ENCODE measurements at regions not wholly inside any gene's neighbourhood (a gene's known extent, or its start where the extent isn't known, plus 50 kb on each side); places are given as distances from the start of the nearest gene placed in this dataset.

DNA sequence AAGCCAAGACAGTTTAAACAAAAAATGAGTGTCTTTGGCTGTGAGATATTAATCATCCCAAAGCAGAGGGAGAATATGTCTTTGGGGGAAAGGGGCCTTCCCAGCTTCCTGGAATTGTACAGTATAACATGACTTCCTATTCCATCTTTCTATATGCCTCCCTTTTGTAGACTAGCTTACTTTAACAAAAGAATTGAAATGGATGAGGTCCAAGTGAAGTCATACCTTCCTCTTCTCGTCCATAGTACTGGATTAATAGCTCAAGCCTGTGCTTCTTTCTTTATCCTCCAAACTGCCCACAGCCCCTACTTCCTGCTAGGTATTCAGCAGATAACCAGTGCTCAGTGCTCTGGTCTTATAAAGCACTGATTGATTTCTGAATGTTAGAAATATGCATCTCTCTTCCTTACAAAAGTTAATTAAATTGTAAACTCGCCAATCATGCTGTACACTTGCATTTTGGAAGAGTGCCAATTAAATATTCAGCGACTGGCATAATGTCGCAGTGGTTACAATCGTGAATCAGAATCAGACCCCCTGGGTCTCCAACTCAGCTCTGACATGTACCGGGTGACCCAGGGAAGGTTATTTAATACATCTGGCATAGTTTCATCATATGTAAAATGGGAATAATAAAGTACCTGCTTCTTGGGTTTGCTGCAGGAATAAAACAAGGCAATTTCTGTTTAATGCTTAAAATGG lies 325.1 kb downstream of the RND3 start:
- Histone ChIP-seq H3K4me1 (no peaks in the 10 kb centered on the region), H3K27ac (no peak overlapping the region), H3K4me3 (no peak overlapping the region), H3K9me3 (no peaks in the 10 kb centered on the region), H3K27me3 (no peaks in the 10 kb centered on the region), H3K36me3 (ENCODE audit: low read depth, missing control alignments) (no peaks in the 10 kb centered on the region)
- WGBS, 2 donors = 64 to 86% methylated on average over 6 of the region's 6 CpGs
- TF ChIP-seq, protein P1, sequence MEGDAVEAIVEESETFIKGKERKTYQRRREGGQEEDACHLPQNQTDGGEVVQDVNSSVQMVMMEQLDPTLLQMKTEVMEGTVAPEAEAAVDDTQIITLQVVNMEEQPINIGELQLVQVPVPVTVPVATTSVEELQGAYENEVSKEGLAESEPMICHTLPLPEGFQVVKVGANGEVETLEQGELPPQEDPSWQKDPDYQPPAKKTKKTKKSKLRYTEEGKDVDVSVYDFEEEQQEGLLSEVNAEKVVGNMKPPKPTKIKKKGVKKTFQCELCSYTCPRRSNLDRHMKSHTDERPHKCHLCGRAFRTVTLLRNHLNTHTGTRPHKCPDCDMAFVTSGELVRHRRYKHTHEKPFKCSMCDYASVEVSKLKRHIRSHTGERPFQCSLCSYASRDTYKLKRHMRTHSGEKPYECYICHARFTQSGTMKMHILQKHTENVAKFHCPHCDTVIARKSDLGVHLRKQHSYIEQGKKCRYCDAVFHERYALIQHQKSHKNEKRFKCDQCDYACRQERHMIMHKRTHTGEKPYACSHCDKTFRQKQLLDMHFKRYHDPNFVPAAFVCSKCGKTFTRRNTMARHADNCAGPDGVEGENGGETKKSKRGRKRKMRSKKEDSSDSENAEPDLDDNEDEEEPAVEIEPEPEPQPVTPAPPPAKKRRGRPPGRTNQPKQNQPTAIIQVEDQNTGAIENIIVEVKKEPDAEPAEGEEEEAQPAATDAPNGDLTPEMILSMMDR (IDR thresholded peaks at IDR 0.05) = no peak
- TF ChIP-seq POLR2A (IDR thresholded peaks at IDR 0.05) = no peak
- intact Hi-C loops (cut with DNase I; ENCODE audit: low total_unique reads) = no loop called here
- DNase-seq = no peak

DNA sequence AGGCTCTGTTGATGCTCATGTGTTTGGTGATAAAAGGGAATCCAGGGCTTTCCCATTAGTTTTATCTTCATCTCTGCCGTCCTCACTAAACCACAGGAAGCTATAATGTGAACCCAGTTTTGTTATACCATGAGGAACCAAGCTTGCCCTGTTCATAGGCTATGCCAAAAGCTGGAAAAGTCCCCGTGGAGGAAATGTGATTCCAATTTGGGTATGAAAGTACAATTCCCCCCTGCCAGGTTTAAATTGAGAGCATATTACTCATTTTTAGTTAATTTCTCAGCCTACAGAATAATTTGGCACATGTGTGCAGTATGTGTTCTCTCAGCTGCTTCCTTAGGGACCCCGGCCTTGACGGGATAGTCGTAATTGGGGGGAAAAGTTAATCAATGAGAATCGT lies 327.4 kb downstream of the RND3 start:
- DNase-seq = no peak
- Histone ChIP-seq H3K36me3 (ENCODE audit: low read depth, missing control alignments) (no peaks in the 10 kb centered on the region), H3K27me3 (no peaks in the 10 kb centered on the region), H3K27ac (no peak overlapping the region), H3K4me1 (no peaks in the 10 kb centered on the region), H3K4me3 (no peak overlapping the region), H3K9me3 (no peaks in the 10 kb centered on the region)
- TF ChIP-seq, protein P1 (IDR thresholded peaks at IDR 0.05) = no peak
- no peak for TF ChIP-seq POLR2A (IDR thresholded peaks at IDR 0.05)
- intact Hi-C loops (cut with DNase I; ENCODE audit: low total_unique reads) = no loop called here
- 58 to 69% methylated on average over 6 of the region's 6 CpGs for WGBS, 2 donors

DNA sequence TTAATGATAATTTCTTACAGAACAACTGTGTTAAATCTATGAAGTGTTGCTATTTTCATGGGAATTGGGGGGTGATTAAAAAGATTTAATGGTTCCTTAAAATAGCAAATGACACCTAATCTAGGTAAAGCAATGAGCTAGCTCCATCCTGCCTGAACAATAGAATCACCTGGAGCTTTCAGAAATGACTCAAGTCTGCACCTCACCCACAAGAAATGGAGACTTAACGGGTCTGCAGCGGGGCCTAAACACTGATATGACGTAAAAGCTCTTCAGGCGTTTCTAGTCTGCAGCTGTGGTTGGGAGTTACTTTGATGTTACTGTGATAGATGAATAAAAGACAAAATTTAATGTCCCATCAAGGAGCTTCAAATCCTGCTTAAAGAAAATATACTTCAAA lies 328.2 kb downstream of the RND3 start:
- H3K27ac ChIP-seq = no peak overlapping the region
- no peak overlapping the region for H3K4me3 ChIP-seq
- no peak for TF ChIP-seq POLR2A (IDR thresholded peaks at IDR 0.05)
- TF ChIP-seq, protein P1 (IDR thresholded peaks at IDR 0.05) = no peak
- no peaks in the 10 kb centered on the region for H3K4me1 ChIP-seq
- H3K9me3 ChIP-seq = no peaks in the 10 kb centered on the region
- no peak for DNase-seq
- WGBS, 2 donors = 60 to 95% methylated on average over 4 of the region's 4 CpGs
- intact Hi-C loops (cut with DNase I; ENCODE audit: low total_unique reads) = no loop called here
- no peaks in the 10 kb centered on the region for H3K27me3 ChIP-seq
- no peaks in the 10 kb centered on the region for H3K36me3 ChIP-seq (ENCODE audit: low read depth, missing control alignments)

DNA sequence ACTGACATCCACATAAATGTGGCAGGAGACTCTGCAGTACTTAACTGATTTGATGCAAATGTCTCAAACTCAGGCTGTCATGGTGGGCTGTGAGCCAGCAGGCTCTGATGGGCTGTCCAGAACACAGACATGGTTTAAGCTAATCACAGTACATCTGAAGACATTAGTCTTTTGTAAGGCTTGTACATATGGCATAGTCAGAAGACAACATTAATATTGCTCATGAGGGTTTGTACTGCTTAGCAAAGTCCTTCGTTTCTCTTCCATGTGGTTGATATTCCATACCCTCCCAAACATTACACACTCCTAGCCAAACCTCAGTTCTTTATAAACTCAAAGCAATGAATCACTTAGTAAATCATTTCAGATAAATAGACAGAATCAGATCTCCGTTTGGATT lies 330.6 kb downstream of the RND3 start:
- DNase-seq = no peak
- intact Hi-C loops (cut with DNase I; ENCODE audit: low total_unique reads) = no loop called here
- WGBS, 2 donors = 79 to 85% methylated on average over 2 of the region's 2 CpGs
- H3K4me1 ChIP-seq = no peaks in the 10 kb centered on the region
- H3K27ac ChIP-seq = no peak overlapping the region
- H3K9me3 ChIP-seq = no peaks in the 10 kb centered on the region
- H3K4me3 ChIP-seq = no peak overlapping the region
- TF ChIP-seq, protein P1 (IDR thresholded peaks at IDR 0.05) = no peak
- TF ChIP-seq POLR2A (IDR thresholded peaks at IDR 0.05) = no peak
- H3K36me3 ChIP-seq (ENCODE audit: low read depth, missing control alignments) = no peaks in the 10 kb centered on the region
- H3K27me3 ChIP-seq = no peaks in the 10 kb centered on the region

DNA sequence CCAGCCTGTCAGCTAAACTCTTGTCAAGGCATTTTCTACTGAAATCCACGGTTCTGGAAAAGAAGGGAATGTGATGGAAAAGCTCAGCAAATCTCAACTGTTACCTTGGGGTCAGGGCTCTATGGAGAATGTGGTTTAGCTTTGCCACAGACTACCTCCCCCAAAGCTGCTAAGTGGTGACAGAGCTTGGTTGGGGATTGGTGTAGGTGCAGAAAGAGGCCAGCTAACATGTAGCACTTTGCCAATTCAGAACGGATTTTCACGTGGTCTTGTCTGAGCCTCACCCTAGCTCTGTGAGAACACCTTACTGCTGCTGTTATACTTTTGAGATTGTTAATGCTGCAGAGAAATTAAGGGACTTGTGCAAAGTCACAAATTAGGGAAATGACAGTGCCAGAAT lies 331.1 kb downstream of the RND3 start:
- no peaks in the 10 kb centered on the region for H3K36me3 ChIP-seq (ENCODE audit: low read depth, missing control alignments)
- H3K27me3 ChIP-seq = no peaks in the 10 kb centered on the region
- no peaks in the 10 kb centered on the region for H3K4me1 ChIP-seq
- H3K27ac ChIP-seq = no peak overlapping the region
- H3K9me3 ChIP-seq = no peaks in the 10 kb centered on the region
- no peak for DNase-seq
- no peak overlapping the region for H3K4me3 ChIP-seq
- TF ChIP-seq POLR2A (IDR thresholded peaks at IDR 0.05) = no peak
- TF ChIP-seq, protein P1 (IDR thresholded peaks at IDR 0.05) = no peak
- intact Hi-C loops (cut with DNase I; ENCODE audit: low total_unique reads) = no loop called here
- WGBS, 2 donors = 54 to 69% methylated on average over 3 of the region's 3 CpGs
